BE2C (cell line): ENCODE measurements at regions not wholly inside any gene's neighbourhood (a gene's known extent, or its start where the extent isn't known, plus 50 kb on each side); places are given as distances from the start of the nearest gene placed in this dataset.

Experiments
- DNase-seq: peaks from one replicate; pipeline ENCODE4 v3.0.0-alpha.2; 2020
- H3K27me3 ChIP-seq: fragments of 250-450 bp; sonication (Bioruptor Pico); 2 replicates; pipeline ENCODE4 v1.5.1; 2020; ENCODE audit warnings: mild to moderate bottlenecking
- H3K36me3 ChIP-seq: fragments of 250-450 bp; sonication (Bioruptor Pico); 2 replicates; pipeline ENCODE4 v1.5.1; 2020; ENCODE audit warnings: mild to moderate bottlenecking
- H3K4me1 ChIP-seq: fragments of 250-450 bp; sonication (Bioruptor Pico); 2 replicates; pipeline ENCODE4 v1.5.1; 2020
- H3K4me3 ChIP-seq: 2 replicates; pipeline ENCODE4 v1.5.1; 2011; ENCODE audit warnings: low read depth, low read length
- H3K9me3 ChIP-seq: fragments of 250-450 bp; sonication (Bioruptor Pico); 2 replicates; pipeline ENCODE4 v1.5.1; 2020
- TF ChIP-seq, protein P1 (sequence below): IDR thresholded peaks from 2 replicates; pipeline ENCODE4 v1.5.1; 2012; ENCODE audit warnings: mild to moderate bottlenecking, low read depth, low read length

DNA sequence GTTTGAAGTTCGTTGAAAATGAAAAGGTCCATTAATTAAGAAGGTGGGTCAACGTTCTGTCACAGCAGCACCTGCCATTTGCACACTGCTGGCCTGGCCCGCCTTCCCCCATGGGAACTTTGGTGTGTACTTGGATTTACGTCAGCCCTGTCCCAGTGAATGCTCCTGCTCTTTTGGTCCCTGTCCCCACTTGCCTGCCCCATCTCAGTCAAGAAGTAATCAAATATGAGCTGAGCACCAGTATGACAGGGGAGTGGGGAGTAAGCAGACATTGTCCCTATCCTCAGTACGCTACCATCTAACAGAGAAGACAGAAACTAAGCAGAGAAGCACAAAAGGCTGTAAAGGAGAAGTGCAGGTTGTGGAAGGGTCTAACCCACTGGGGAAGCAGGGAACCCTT lies 65.1 kb downstream of the SLC4A3 start:
- TF ChIP-seq, protein P1, sequence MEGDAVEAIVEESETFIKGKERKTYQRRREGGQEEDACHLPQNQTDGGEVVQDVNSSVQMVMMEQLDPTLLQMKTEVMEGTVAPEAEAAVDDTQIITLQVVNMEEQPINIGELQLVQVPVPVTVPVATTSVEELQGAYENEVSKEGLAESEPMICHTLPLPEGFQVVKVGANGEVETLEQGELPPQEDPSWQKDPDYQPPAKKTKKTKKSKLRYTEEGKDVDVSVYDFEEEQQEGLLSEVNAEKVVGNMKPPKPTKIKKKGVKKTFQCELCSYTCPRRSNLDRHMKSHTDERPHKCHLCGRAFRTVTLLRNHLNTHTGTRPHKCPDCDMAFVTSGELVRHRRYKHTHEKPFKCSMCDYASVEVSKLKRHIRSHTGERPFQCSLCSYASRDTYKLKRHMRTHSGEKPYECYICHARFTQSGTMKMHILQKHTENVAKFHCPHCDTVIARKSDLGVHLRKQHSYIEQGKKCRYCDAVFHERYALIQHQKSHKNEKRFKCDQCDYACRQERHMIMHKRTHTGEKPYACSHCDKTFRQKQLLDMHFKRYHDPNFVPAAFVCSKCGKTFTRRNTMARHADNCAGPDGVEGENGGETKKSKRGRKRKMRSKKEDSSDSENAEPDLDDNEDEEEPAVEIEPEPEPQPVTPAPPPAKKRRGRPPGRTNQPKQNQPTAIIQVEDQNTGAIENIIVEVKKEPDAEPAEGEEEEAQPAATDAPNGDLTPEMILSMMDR: no peak
- Histone ChIP-seq H3K9me3 (no peaks in the 10 kb centered on the region), H3K36me3 (no peaks in the 10 kb centered on the region), H3K27me3 (peaks cover 37% of the 10 kb centered on the region), H3K4me1 (no peaks in the 10 kb centered on the region), H3K4me3 (no peak overlapping the region)
- DNase-seq: no peak

DNA sequence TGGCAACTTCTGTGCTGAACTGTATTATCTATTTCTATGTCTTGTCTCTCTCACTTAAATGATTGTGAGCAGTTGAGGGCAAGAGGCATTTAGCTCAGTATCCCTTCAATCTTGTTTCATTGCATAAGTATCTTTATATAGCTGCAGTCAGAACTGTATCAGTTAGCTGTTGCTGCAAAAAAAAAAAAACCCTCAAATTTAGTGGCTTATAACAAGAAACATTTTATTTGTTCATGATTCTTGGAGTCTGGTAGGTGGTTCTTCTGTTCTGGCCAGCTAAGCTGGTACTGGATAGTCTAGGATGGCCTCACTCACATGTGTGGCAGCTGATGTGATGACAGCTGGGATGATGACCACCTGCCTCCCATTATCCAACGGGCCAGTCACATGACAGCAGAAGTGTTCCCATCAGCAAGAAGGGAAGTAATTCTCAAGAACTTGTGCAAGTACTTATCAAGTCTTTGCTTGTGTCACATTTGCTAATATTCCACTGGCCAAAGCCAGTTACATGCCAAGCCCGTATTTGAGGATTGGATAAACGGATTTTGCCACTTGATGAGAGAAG lies 67.8 kb downstream of the SLC4A3 start:
- H3K9me3 ChIP-seq: no peaks in the 10 kb centered on the region
- no peak overlapping the region for H3K4me3 ChIP-seq
- peaks cover 62% of the 10 kb centered on the region for H3K27me3 ChIP-seq
- no peaks in the 10 kb centered on the region for H3K36me3 ChIP-seq
- no peak for DNase-seq
- H3K4me1 ChIP-seq: no peaks in the 10 kb centered on the region
- TF ChIP-seq, protein P1: no peak

DNA sequence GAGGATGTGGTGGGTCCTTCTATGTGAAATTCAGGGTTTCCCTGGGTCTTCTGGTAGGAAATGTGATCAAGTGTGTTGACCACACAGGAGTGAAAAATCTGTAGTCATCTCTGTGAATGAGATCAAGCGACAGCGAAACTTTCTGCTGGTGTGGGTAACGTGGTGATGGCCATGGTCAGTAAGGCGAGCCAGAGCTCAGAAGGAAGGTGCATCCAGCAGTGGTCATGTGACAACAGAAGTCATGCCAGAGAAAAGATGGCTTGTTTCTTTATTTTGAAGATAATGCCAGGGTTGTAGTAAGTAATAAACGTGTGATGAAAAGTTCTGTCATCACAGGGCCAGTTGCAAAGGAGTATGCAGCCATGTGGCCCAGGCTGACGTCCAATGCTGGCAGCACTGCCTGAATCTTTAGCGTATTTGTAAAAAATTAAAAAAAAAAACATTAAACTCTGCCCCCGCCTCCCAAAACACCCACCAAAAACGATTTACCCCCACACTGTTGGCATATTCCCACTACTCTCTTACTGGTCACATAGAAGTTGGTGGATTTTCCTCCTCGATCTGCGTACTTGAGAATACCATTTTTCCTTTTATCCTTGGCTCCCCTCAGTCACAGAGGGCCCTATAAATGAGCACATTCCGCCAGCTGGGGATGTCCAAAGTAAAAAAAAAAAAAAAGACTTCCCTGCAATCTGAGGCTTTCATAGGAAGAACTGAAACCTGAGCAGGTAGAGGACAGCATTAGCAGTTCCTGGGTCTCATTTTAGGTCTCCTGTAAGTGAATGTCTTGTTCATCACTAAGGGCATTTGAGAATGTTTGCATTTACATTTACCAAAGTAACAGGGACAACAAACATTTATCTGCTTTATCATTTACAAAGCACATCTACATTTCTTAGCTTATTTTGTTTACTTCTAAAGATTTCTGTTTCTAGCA lies 70.6 kb downstream of the SLC4A3 start:
- no peaks in the 10 kb centered on the region for H3K9me3 ChIP-seq
- peaks cover 57% of the 10 kb centered on the region for H3K27me3 ChIP-seq
- DNase-seq: no peak
- no peak overlapping the region for H3K4me3 ChIP-seq
- TF ChIP-seq, protein P1: no peak
- no peaks in the 10 kb centered on the region for H3K4me1 ChIP-seq
- H3K36me3 ChIP-seq: no peaks in the 10 kb centered on the region

GRCh38 chr2:219698748-219699439 lies 71.5 kb downstream of the SLC4A3 start:
- DNase-seq: no peak
- H3K4me1 ChIP-seq: no peaks in the 10 kb centered on the region
- H3K9me3 ChIP-seq: no peaks in the 10 kb centered on the region
- H3K36me3 ChIP-seq: no peaks in the 10 kb centered on the region
- peaks cover 53% of the 10 kb centered on the region for H3K27me3 ChIP-seq
- no peak overlapping the region for H3K4me3 ChIP-seq
- TF ChIP-seq, protein P1: no peak

DNA sequence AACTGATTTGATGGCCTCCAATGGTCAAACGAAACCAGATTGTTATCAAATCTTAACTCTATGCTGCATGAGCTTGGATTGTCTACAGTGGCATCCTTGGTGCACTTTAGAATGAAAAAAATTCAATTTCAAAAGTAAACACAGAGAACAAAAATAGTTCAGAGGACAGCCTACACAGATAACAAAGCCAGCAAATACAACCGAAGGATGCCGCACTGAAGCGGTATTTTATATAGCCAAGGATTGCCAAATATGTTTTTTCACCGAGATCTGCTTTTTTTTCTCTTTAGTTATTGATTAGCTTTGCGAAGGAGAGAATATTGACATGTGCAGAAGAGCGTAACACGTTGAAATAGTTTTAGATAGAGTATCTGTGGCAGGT lies 72.0 kb downstream of the SLC4A3 start:
- no peak for DNase-seq
- TF ChIP-seq, protein P1: no peak
- H3K36me3 ChIP-seq: no peaks in the 10 kb centered on the region
- no peaks in the 10 kb centered on the region for H3K9me3 ChIP-seq
- peaks cover 53% of the 10 kb centered on the region for H3K27me3 ChIP-seq
- no peak overlapping the region for H3K4me3 ChIP-seq
- no peaks in the 10 kb centered on the region for H3K4me1 ChIP-seq
